Omental fat pad (tissue), 3 donors: ENCODE measurements at regions not wholly inside any gene's neighbourhood (a gene's known extent, or its start where the extent isn't known, plus 50 kb on each side); places are given as distances from the start of the nearest gene placed in this dataset.

Experiments
- ATAC-seq: fragments of 150-250 bp; one replicate; pipeline ENCODE4 v1.9.1; 2016; ENCODE audit warnings: mild to moderate bottlenecking, moderate library complexity; ENCODE audit not compliant: low FRiP score
- DNase-seq: peaks from one replicate; pipeline ENCODE4 v3.0.0-alpha.2; 2019; ENCODE audit warnings: low spot score
- TF ChIP-seq, protein P1 (sequence below), 3 donors: fragments of 450-650 bp; IDR thresholded peaks; one replicate each; pipeline ENCODE4 v1.5.1; 2016 to 2017; ENCODE audit warnings: antibody characterized with exemption in 3 of 3, mild to moderate bottlenecking in 3 of 3, moderate library complexity in 2 of 3

DNA sequence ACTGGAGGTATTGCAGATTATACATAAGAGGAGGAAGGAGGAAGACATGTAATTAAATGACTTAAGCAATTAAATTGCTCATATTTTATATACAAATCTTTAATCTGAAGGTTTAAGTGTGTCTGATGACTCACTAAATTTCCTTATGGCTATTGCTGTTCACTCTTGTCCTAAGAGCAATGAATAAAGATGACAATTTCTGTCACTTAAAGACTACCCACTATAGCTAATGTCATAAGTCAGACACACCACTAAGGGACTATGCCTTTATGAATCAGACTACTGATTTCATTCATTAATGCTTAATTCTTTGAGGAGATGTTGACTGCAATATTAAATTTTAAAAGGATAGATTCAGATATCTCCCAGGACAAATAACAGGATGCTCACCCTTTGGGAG, 1514.7 kb downstream of the PCDH18 start:
- no peak for DNase-seq
- TF ChIP-seq, protein P1, sequence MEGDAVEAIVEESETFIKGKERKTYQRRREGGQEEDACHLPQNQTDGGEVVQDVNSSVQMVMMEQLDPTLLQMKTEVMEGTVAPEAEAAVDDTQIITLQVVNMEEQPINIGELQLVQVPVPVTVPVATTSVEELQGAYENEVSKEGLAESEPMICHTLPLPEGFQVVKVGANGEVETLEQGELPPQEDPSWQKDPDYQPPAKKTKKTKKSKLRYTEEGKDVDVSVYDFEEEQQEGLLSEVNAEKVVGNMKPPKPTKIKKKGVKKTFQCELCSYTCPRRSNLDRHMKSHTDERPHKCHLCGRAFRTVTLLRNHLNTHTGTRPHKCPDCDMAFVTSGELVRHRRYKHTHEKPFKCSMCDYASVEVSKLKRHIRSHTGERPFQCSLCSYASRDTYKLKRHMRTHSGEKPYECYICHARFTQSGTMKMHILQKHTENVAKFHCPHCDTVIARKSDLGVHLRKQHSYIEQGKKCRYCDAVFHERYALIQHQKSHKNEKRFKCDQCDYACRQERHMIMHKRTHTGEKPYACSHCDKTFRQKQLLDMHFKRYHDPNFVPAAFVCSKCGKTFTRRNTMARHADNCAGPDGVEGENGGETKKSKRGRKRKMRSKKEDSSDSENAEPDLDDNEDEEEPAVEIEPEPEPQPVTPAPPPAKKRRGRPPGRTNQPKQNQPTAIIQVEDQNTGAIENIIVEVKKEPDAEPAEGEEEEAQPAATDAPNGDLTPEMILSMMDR (IDR thresholded peaks at IDR 0.05), result no peak
- ATAC-seq, result no peak

DNA sequence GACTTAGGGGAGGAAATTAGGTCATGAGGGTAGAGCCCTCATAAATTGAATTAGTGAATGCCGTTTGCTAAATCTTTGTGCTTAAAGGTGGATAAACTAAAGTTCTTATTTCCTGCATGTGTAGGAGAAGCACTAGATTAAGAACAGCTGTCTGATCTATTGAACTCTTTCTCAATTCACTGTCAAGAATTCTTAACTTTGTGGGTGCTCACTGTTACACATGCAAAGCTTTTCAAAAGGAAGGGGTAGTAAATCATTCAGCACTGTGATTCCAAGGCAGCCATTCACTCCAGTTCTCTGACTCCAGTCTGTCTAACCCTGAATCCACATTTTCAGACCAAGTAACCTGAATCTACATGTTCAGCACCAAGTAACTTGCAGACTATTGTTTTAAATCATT, 1520.1 kb downstream of the PCDH18 start:
- ATAC-seq (no peak), DNase-seq (no peak)
- TF ChIP-seq, protein P1 (IDR thresholded peaks at IDR 0.05), result no peak

DNA sequence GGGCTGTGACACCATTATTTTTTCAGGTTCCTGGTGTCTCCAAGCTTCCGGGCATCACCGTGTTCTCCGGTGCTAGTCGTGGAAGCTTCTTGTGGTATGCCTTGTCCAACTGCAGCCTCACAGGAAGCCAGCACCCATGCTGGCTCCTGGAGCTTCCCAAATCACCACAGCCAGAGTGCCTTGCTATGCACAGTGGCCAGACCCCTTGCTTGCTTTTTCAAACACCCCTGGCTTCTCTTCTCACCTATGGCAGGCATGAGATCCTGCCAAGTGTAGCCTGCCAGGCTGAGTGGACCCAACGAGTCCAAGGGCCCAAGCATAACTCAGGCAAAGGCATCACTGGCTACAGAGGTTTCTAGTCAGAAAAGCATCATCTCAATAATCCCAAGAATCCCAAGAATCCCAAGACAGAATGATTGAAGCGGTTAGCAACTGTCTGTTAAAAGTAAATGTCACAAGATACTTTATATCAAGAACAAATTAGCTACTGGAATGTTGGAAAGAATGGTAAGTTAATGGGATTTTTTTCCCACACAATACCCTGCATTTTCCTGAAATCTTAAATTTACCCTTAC, 1522.9 kb downstream of the PCDH18 start:
- TF ChIP-seq, protein P1 (IDR thresholded peaks at IDR 0.05), result no peak
- ATAC-seq, result no peak
- DNase-seq, result no peak

DNA sequence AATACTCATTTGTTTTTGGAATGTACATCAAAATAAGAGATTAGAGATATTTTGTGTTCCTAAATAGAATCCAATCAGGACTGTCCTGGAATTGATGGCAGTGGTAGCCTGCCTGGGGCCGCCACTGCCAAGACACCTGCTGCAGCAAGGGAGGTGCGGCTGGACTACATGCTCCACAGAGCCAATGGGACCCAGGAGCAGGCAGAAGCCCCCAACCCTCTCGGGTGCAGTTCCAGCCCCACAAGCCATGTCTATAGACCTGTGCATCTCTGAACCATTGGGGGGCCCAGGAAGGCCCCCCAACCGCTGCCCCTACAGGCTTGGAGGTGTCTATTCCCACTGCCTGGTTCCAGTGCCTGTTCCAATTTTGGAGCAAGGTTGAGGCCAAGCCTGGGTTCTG, 1524.3 kb downstream of the PCDH18 start:
- ATAC-seq (no peak), DNase-seq (no peak)
- TF ChIP-seq, protein P1 (IDR thresholded peaks at IDR 0.05), result no peak

DNA sequence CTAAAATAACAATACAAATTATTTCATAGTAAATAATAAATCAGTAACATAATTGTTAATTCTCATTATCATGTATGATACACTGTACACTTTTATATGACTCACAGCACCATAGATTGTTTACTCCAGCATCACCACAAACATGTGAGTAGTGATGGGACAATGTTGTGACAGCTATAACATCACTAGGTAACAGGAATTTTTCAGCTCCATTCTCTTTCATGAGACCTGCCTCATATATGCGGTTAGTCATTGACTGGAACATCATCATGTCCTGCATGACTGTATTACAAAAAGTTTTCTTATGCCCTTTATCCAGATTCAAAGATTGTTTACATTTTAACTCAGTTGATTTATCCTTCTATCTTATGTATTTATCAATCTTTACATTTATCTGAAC, 1530.0 kb downstream of the PCDH18 start:
- DNase-seq (no peak), ATAC-seq (no peak)
- TF ChIP-seq, protein P1 (IDR thresholded peaks at IDR 0.05), result no peak

DNA sequence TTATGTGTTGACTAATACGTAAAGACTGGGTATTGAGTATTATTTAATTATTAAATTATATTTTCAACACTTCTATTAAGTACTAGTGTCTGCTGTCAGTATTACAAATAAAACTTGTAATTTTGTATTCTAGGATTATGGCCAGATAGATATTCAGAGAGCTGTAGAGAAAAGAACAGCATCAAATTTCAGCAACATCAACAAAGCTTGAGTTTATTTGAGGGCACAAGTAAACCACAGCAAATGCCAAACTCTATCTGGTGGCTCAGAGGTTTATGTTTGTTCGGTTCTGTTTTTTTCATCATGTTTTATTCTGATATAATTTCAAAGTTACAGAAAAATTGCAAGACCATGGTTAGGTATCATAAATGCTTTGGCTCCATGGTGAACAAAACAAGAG, 1530.5 kb downstream of the PCDH18 start:
- ATAC-seq (no peak), DNase-seq (no peak)
- TF ChIP-seq, protein P1 (IDR thresholded peaks at IDR 0.05), result no peak

DNA sequence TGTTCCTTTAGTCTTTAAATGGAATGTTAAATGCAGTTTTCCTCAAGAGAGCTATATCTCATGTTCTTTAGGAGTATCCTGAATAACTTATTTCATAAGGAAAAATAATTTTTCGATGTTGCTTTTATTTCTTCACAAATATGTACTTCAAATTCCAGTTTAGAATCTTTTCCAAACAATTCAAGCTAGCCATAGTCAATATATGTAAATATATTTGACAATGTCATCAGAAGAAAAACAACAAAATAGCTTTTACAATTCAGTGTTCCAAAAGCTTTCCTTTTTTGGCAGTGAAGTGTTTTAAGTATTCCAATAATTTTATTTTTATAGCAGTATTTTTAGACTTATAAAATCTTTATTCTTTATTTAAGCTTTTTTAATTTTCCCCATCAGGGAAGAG, 1532.0 kb downstream of the PCDH18 start:
- TF ChIP-seq, protein P1 (IDR thresholded peaks at IDR 0.05), result no peak
- no peak for ATAC-seq
- DNase-seq, result no peak
